ENCODE measurements at regions not wholly inside any gene's neighbourhood (a gene's known extent, or its start where the extent isn't known, plus 50 kb on each side); places are given as distances from the start of the nearest gene placed in this dataset.
"Not testable (repeated sequence)": the region's sequence is repeated elsewhere in the genome, so short reads cannot be mapped to it uniquely, and the experiment has no call there.

GRCh38 chr4:10240691-10241090, 124.1 kb upstream of the WDR1 start:
- no peak overlapping the region for H3K9ac ChIP-seq (ENCODE audit: low read length)
- no peaks in the 10 kb centered on the region for H3K36me3 ChIP-seq (ENCODE audit: control insufficient read depth, insufficient read depth, low read length, severe bottlenecking)
- DNase-seq (ENCODE audit: low read depth) = no peak
- no peaks in the 10 kb centered on the region for H3K9me3 ChIP-seq (ENCODE audit: control insufficient read depth, low read length)
- H3K4me1 ChIP-seq (ENCODE audit: control insufficient read depth, insufficient read depth, low read length) = no peaks in the 10 kb centered on the region
- peaks cover 3% of the 10 kb centered on the region for H3K27me3 ChIP-seq (replicated peaks; ENCODE audit: control insufficient read depth, insufficient read depth, low read length)
- no peak overlapping the region for H3K4me3 ChIP-seq (ENCODE audit: low read length)

- DNase-seq (ENCODE audit: low read depth) = no peak
- H3K9me3 ChIP-seq (ENCODE audit: control insufficient read depth, low read length) = no peaks in the 10 kb centered on the region
- no peak overlapping the region for H3K4me3 ChIP-seq (ENCODE audit: low read length)
These were observed 123.5 kb upstream of the WDR1 start for GRCh38 chr4:10239982-10240654.

GRCh38 chr4:10237131-10237530, 120.5 kb upstream of the WDR1 start:
- no peak overlapping the region for H3K9ac ChIP-seq (ENCODE audit: low read length)
- H3K9me3 ChIP-seq (ENCODE audit: control insufficient read depth, low read length) = no peaks in the 10 kb centered on the region
- no peak for DNase-seq (ENCODE audit: low read depth)
- no peak overlapping the region for H3K4me3 ChIP-seq (ENCODE audit: low read length)
- no peaks in the 10 kb centered on the region for H3K4me1 ChIP-seq (ENCODE audit: control insufficient read depth, insufficient read depth, low read length)
- peaks cover 4% of the 10 kb centered on the region for H3K27me3 ChIP-seq (replicated peaks; ENCODE audit: control insufficient read depth, insufficient read depth, low read length)
- no peaks in the 10 kb centered on the region for H3K36me3 ChIP-seq (ENCODE audit: control insufficient read depth, insufficient read depth, low read length, severe bottlenecking)

More at GRCh38 chr4:10239982-10240654, 123.5 kb upstream of the WDR1 start:
- Histone ChIP-seq H3K27me3 (replicated peaks; ENCODE audit: control insufficient read depth, insufficient read depth, low read length) (peaks cover 3% of the 10 kb centered on the region), H3K36me3 (ENCODE audit: control insufficient read depth, insufficient read depth, low read length, severe bottlenecking) (no peaks in the 10 kb centered on the region), H3K4me1 (ENCODE audit: control insufficient read depth, insufficient read depth, low read length) (no peaks in the 10 kb centered on the region), H3K9ac (ENCODE audit: low read length) (no peak overlapping the region)

GRCh38 chr4:10232114-10232513, 115.5 kb upstream of the WDR1 start:
- Histone ChIP-seq H3K27me3 (replicated peaks; ENCODE audit: control insufficient read depth, insufficient read depth, low read length) (peaks cover 4% of the 10 kb centered on the region), H3K36me3 (ENCODE audit: control insufficient read depth, insufficient read depth, low read length, severe bottlenecking) (no peaks in the 10 kb centered on the region)

GRCh38 chr4:10226756-10227155, 110.2 kb upstream of the WDR1 start:
- DNase-seq (ENCODE audit: low read depth) = no peak
- H3K27me3 ChIP-seq (replicated peaks; ENCODE audit: control insufficient read depth, insufficient read depth, low read length) = no peaks in the 10 kb centered on the region
- H3K4me1 ChIP-seq (ENCODE audit: control insufficient read depth, insufficient read depth, low read length) = peaks cover 3% of the 10 kb centered on the region
- H3K4me3 ChIP-seq (ENCODE audit: low read length) = no peak overlapping the region
- H3K36me3 ChIP-seq (ENCODE audit: control insufficient read depth, insufficient read depth, low read length, severe bottlenecking) = no peaks in the 10 kb centered on the region
- H3K9ac ChIP-seq (ENCODE audit: low read length) = no peak overlapping the region
- H3K9me3 ChIP-seq (ENCODE audit: control insufficient read depth, low read length) = no peaks in the 10 kb centered on the region

More at GRCh38 chr4:10232114-10232513, 115.5 kb upstream of the WDR1 start:
- Histone ChIP-seq H3K4me3 (ENCODE audit: low read length) (no peak overlapping the region), H3K9ac (ENCODE audit: low read length) (no peak overlapping the region), H3K9me3 (ENCODE audit: control insufficient read depth, low read length) (no peaks in the 10 kb centered on the region), H3K4me1 (ENCODE audit: control insufficient read depth, insufficient read depth, low read length) (peaks cover under 1% of the 10 kb centered on the region)
- DNase-seq (ENCODE audit: low read depth) = no peak

GRCh38 chr4:10225096-10225495, 108.5 kb upstream of the WDR1 start:
- no peak for DNase-seq (ENCODE audit: low read depth)
- Histone ChIP-seq H3K36me3 (ENCODE audit: control insufficient read depth, insufficient read depth, low read length, severe bottlenecking) (no peaks in the 10 kb centered on the region), H3K9me3 (ENCODE audit: control insufficient read depth, low read length) (no peaks in the 10 kb centered on the region), H3K27me3 (replicated peaks; ENCODE audit: control insufficient read depth, insufficient read depth, low read length) (no peaks in the 10 kb centered on the region), H3K9ac (ENCODE audit: low read length) (no peak overlapping the region), H3K4me3 (ENCODE audit: low read length) (no peak overlapping the region), H3K4me1 (ENCODE audit: control insufficient read depth, insufficient read depth, low read length) (peaks cover 3% of the 10 kb centered on the region)

GRCh38 chr4:10223782-10224181, 107.2 kb upstream of the WDR1 start:
- Histone ChIP-seq H3K4me3 (ENCODE audit: low read length) (no peak overlapping the region), H3K4me1 (ENCODE audit: control insufficient read depth, insufficient read depth, low read length) (peaks cover 3% of the 10 kb centered on the region), H3K36me3 (ENCODE audit: control insufficient read depth, insufficient read depth, low read length, severe bottlenecking) (no peaks in the 10 kb centered on the region), H3K9ac (ENCODE audit: low read length) (no peak overlapping the region), H3K9me3 (ENCODE audit: control insufficient read depth, low read length) (no peaks in the 10 kb centered on the region), H3K27me3 (replicated peaks; ENCODE audit: control insufficient read depth, insufficient read depth, low read length) (no peaks in the 10 kb centered on the region)
- no peak for DNase-seq (ENCODE audit: low read depth)

GRCh38 chr4:10213481-10213880, 96.9 kb upstream of the WDR1 start:
- not testable (repeated sequence) for H3K4me1 ChIP-seq (ENCODE audit: control insufficient read depth, insufficient read depth, low read length); H3K27me3 ChIP-seq (replicated peaks; ENCODE audit: control insufficient read depth, insufficient read depth, low read length); H3K4me3 ChIP-seq (ENCODE audit: low read length); H3K36me3 ChIP-seq (ENCODE audit: control insufficient read depth, insufficient read depth, low read length, severe bottlenecking); H3K9ac ChIP-seq (ENCODE audit: low read length); DNase-seq (ENCODE audit: low read depth); H3K9me3 ChIP-seq (ENCODE audit: control insufficient read depth, low read length)

- Histone ChIP-seq H3K9ac (ENCODE audit: low read length) (no peak overlapping the region), H3K36me3 (ENCODE audit: control insufficient read depth, insufficient read depth, low read length, severe bottlenecking) (no peaks in the 10 kb centered on the region), H3K9me3 (ENCODE audit: control insufficient read depth, low read length) (no peaks in the 10 kb centered on the region), H3K4me3 (ENCODE audit: low read length) (no peak overlapping the region), H3K4me1 (ENCODE audit: control insufficient read depth, insufficient read depth, low read length) (no peaks in the 10 kb centered on the region), H3K27me3 (replicated peaks; ENCODE audit: control insufficient read depth, insufficient read depth, low read length) (no peaks in the 10 kb centered on the region)
- no peak for DNase-seq (ENCODE audit: low read depth)
These were observed 96.3 kb upstream of the WDR1 start for GRCh38 chr4:10212901-10213300.

- H3K36me3 ChIP-seq (ENCODE audit: control insufficient read depth, insufficient read depth, low read length, severe bottlenecking) = no peaks in the 10 kb centered on the region
- H3K4me1 ChIP-seq (ENCODE audit: control insufficient read depth, insufficient read depth, low read length) = no peaks in the 10 kb centered on the region
- H3K4me3 ChIP-seq (ENCODE audit: low read length) = no peak overlapping the region
- no peaks in the 10 kb centered on the region for H3K9me3 ChIP-seq (ENCODE audit: control insufficient read depth, low read length)
- DNase-seq (ENCODE audit: low read depth) = no peak
- H3K9ac ChIP-seq (ENCODE audit: low read length) = no peak overlapping the region
- no peaks in the 10 kb centered on the region for H3K27me3 ChIP-seq (replicated peaks; ENCODE audit: control insufficient read depth, insufficient read depth, low read length)
These were observed 95.8 kb upstream of the WDR1 start for GRCh38 chr4:10212400-10212799.

GRCh38 chr4:10207116-10207515, 90.5 kb upstream of the WDR1 start:
- no peak for DNase-seq (ENCODE audit: low read depth)
- H3K36me3 ChIP-seq (ENCODE audit: control insufficient read depth, insufficient read depth, low read length, severe bottlenecking) = no peaks in the 10 kb centered on the region
- H3K9ac ChIP-seq (ENCODE audit: low read length) = no peak overlapping the region
- H3K4me3 ChIP-seq (ENCODE audit: low read length) = no peak overlapping the region
- H3K9me3 ChIP-seq (ENCODE audit: control insufficient read depth, low read length) = no peaks in the 10 kb centered on the region
- no peaks in the 10 kb centered on the region for H3K27me3 ChIP-seq (replicated peaks; ENCODE audit: control insufficient read depth, insufficient read depth, low read length)
- peaks cover 14% of the 10 kb centered on the region for H3K4me1 ChIP-seq (ENCODE audit: control insufficient read depth, insufficient read depth, low read length)

GRCh38 chr4:10205223-10205622, 88.6 kb upstream of the WDR1 start:
- H3K9me3 ChIP-seq (ENCODE audit: control insufficient read depth, low read length) = no peaks in the 10 kb centered on the region
- H3K27me3 ChIP-seq (replicated peaks; ENCODE audit: control insufficient read depth, insufficient read depth, low read length) = no peaks in the 10 kb centered on the region
- no peaks in the 10 kb centered on the region for H3K36me3 ChIP-seq (ENCODE audit: control insufficient read depth, insufficient read depth, low read length, severe bottlenecking)
- H3K4me1 ChIP-seq (ENCODE audit: control insufficient read depth, insufficient read depth, low read length) = peaks cover 14% of the 10 kb centered on the region
- no peak overlapping the region for H3K4me3 ChIP-seq (ENCODE audit: low read length)
- no peak for DNase-seq (ENCODE audit: low read depth)
- no peak overlapping the region for H3K9ac ChIP-seq (ENCODE audit: low read length)

All from adipocyte (in vitro differentiated cells).